ENCODE measurements at regions not wholly inside any gene's neighbourhood (a gene's known extent, or its start where the extent isn't known, plus 50 kb on each side); places are given as distances from the start of the nearest gene placed in this dataset.

- DNase-seq (ENCODE audit: low spot score) = no peak
- no peak for TF ChIP-seq CTCF (IDR thresholded peaks at IDR 0.05; ENCODE audit: extremely low read depth, insufficient read depth, missing control alignments)
- in situ Hi-C loops (cut with MboI; ENCODE audit: low pct_unique_long_range_greater_than_20kb, low sequenced_read_pairs, unreplicated experiment) = no loop called here
Measured at GRCh38 chr17:73997059-73997458, 206.4 kb upstream of the RPL38 start.

GRCh38 chr17:73998249-73998648, 205.2 kb upstream of the RPL38 start:
- DNase-seq (ENCODE audit: low spot score) = no peak
- no peak for TF ChIP-seq CTCF (IDR thresholded peaks at IDR 0.05; ENCODE audit: extremely low read depth, insufficient read depth, missing control alignments)
- in situ Hi-C loops (cut with MboI; ENCODE audit: low pct_unique_long_range_greater_than_20kb, low sequenced_read_pairs, unreplicated experiment) = no loop called here

- TF ChIP-seq CTCF (IDR thresholded peaks at IDR 0.05; ENCODE audit: extremely low read depth, insufficient read depth, missing control alignments) = peak; percentile 90
- in situ Hi-C loops (cut with MboI; ENCODE audit: low pct_unique_long_range_greater_than_20kb, low sequenced_read_pairs, unreplicated experiment) = no loop called here
- DNase-seq (ENCODE audit: low spot score) = peak; percentile 82
Measured at GRCh38 chr17:73998653-73999645, 204.5 kb upstream of the RPL38 start.

GRCh38 chr17:74001145-74001544, 202.3 kb upstream of the RPL38 start:
- no peak for DNase-seq (ENCODE audit: low spot score)
- TF ChIP-seq CTCF (IDR thresholded peaks at IDR 0.05; ENCODE audit: extremely low read depth, insufficient read depth, missing control alignments) = no peak
- in situ Hi-C loops (cut with MboI; ENCODE audit: low pct_unique_long_range_greater_than_20kb, low sequenced_read_pairs, unreplicated experiment) = no loop called here

GRCh38 chr17:74002241-74002640, 201.2 kb upstream of the RPL38 start:
- no peak for DNase-seq (ENCODE audit: low spot score)
- in situ Hi-C loops (cut with MboI; ENCODE audit: low pct_unique_long_range_greater_than_20kb, low sequenced_read_pairs, unreplicated experiment) = no loop called here
- TF ChIP-seq CTCF (IDR thresholded peaks at IDR 0.05; ENCODE audit: extremely low read depth, insufficient read depth, missing control alignments) = no peak

- in situ Hi-C loops (cut with MboI; ENCODE audit: low pct_unique_long_range_greater_than_20kb, low sequenced_read_pairs, unreplicated experiment) = no loop called here
- no peak for TF ChIP-seq CTCF (IDR thresholded peaks at IDR 0.05; ENCODE audit: extremely low read depth, insufficient read depth, missing control alignments)
- DNase-seq (ENCODE audit: low spot score) = no peak
Measured at GRCh38 chr17:74004056-74004455, 199.4 kb upstream of the RPL38 start.

All from GM13977 (cell line).